GM21367 (cell line): ENCODE measurements at regions not wholly inside any gene's neighbourhood (a gene's known extent, or its start where the extent isn't known, plus 50 kb on each side); places are given as distances from the start of the nearest gene placed in this dataset.

Experiments
- ATAC-seq: cut with Tn5 transposase; IDR thresholded peaks from one replicate; pipeline ENCODE4 v1.9.1; 2021; ENCODE audit not compliant: unreplicated experiment

DNA sequence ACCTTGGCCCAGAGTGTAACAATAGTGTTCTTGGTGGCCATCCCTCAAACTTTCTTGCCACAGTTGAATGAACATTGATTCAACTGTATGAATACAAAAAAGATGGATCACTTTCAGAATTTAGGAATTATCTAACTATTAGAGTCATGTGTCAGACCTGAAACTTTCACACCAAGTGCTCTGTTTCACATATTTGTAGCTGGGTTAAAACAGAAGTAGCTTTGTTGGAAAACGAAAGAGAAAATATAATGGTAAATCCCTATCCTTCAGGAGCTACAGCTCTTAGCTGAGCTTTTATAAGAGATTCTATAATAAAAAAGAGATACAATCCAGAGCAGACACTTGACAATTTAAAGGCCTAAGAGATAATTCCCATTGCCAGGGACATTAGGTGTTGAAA, 719.3 kb downstream of the JRKL start:
- no peak for ATAC-seq

GRCh38 chr11:97110376-97110775, 720.6 kb downstream of the JRKL start:
- ATAC-seq = no peak

DNA sequence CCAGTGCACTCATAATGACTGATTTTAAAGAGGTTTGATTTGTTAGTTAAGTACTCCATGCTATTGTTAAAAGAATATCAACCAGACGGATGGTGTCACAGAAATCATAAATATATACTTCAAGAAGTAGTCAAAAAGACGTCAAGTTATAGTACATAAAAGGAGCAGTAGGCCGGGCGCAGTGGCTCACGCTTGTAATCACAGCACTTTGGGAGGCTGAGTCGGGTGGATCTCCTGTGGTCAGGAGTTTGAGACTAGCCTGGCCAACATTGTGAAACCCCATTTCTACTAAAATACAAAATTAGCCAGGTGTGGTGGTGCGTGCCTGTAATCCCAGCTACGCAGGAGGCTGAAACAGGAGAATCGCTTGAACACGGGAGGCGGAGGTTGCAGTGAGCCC, 721.7 kb downstream of the JRKL start:
- no peak for ATAC-seq

DNA sequence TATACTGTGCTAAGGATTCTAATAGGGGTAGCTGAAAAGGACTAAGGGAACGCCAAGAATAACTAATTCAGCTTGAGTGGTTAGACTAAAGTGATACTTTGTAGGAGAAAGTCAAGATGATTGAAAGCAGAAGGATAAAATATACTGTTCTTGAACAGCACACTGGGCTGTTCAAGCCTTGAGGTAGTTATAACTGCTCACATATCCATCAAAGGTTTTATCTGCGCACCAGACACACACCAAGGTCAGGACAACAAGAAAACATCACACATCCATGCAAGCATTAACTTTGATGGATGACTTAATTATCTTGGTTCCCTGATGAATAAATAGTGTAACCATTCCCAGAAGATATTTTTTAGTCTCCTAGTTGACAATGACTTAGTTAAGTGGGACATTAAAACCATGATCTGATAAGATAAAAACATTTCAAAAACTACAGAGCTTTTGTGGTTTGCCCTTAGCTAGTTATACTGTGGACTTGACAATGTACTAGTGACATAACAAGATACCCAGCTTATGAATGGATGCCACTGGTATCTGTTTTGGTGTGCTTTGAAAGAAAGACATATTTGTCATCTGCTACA, 728.9 kb downstream of the JRKL start:
- no peak for ATAC-seq

DNA sequence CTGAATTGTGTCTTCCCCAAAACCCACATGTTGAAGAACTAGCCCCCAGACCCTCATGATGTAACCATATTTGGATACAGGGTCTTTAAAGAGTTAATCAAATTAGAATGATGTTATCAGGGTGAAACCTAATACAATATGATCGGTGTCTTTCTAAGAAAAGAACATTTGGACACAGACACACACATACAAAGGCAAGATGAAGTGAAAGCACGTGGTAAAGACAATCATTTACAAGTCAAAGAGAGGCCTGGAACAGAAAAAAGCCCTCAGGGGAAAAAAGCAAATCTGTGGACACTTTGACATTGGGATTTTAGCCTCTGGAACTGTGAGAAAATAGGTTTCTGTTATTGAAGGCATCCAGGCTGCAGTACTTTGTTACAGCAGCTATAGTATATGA, 733.4 kb downstream of the JRKL start:
- ATAC-seq = no peak

DNA sequence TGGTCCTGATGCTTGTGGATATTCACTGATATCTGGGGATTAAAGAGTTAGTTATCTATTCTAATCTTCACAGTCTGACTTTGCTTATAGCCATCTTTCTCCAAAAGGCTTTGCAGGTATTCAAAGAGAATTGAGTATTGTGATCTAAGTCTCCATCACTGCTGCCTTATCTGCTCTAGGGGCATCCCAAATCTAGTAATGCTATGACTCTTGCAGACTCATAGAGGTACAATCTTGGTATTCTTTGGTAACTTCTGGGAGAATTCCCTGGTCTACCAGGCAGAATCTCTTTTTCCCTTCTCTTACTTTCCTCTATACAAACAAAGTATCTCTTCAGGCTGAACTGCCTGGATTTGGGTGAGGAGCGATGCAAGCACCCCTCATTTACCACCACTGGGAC, 746.3 kb downstream of the JRKL start:
- no peak for ATAC-seq

DNA sequence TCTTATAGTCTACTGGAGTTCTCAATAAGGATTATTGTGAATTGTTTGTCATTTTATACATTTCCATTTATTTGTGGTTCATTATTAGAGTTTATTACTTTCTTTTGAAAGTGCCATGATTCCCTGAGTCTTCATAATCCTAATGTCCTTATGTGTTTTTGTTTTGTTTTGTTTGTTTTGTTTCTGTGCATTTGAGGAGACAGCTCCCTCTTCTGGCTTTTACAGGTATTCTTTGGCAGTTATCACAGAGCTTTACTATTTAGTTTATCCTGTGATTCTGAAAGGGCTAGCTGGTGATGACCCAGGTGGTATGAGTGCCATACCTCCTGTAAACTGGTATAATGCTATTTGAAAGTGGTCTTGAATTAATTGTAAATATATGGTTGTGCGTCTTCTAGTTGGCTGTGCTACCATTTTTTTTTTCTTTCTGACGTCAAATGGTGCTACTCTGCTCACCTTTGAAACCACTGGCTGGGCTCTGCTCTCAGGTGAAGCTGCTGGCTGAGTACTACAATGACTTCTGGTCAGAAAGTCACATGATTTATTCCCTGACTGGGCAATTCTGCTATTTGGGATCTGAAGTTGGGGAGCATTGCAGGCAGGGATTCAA, 751.2 kb downstream of the JRKL start:
- peak; percentile 64 for ATAC-seq

DNA sequence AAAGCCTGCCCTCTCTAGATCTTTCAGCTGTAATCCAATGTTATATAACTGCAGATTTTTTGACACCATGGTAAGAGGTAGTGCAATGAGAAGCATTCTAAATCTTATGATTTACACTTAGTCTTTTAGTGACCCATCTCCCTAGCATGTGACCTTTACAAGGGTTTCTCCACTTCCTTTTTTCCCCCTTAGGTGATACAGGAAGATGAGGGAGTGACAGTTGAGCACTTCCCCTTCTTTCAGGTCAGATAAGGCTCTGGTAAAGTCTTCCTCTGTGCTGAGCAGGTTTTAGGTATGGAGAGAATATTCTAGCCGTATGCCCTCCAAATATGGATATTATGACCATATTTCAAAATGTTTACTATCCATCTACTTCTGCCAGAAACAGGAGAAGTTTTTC, 753.6 kb downstream of the JRKL start:
- ATAC-seq = no peak

GRCh38 chr11:97149741-97150140, 759.9 kb downstream of the JRKL start:
- ATAC-seq = no peak

- ATAC-seq = no peak
These were observed 767.5 kb downstream of the JRKL start for GRCh38 chr11:97157221-97157740.

DNA sequence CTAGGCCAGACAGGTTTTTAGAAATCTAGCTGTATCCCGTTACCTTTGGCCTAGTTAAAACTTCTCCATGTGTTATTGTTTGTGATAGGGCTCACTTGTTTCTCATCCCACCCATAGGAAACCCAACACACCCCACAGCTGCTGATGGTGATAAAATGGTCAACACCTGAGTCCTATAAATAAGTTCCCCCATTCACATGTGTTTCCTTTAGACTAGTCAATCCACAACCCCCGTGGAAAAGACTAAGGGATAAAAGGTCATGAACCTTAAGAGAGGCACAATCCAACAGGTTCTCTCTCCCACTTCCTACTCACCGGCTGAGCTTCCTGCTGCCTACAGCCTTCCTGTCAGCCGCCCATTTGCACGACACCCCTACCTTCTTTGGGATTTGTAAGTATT, 768.4 kb downstream of the JRKL start:
- ATAC-seq = no peak

GRCh38 chr11:97163631-97164191, 773.9 kb downstream of the JRKL start:
- no peak for ATAC-seq

DNA sequence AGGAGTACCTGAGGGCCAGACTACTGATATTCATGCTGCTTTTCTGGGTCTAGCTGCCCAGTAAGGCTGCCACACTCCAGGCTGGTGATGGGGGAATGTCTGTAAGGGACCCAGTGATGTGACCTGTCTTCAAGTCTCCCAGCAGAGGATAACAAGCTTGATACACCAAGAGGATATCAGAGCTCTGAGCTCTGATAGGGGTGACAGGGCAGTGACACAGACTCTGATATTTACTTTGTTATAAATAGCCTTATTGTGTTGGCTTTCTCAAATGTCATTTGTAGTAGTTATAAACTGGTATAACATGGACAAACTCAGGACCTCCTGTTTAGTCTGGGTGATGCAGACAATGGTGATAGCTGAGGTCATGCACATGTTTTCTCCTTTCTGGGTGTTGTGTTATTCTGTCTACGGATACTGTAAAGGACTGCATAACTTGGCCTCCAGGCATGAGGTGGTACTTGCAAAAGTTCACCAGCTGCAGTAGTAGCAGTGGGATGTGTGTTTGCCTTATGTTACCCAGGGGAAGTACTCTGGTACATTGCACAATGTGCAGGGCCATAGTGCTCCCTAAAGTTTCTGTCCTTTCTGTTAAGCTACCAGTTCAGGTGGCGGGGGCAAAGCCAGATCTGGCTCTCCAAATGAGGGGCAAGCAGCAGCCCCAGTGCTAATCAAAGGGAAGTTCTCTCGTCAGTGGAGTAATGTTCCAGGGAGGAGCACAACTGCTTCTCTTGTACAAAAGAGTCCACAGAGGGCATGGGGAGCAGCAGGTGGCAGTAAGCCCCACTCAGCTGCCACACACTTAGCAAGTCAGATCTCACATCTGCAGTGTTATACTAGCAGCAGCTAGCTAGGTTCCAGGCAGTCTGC, 812.2 kb downstream of the JRKL start:
- ATAC-seq = no peak

- no peak for ATAC-seq
These were observed 812.9 kb downstream of the JRKL start for GRCh38 chr11:97202613-97203292.

- no peak for ATAC-seq
These were observed 828.2 kb downstream of the JRKL start for GRCh38 chr11:97218011-97218410.

GRCh38 chr11:97223647-97224046, 833.8 kb downstream of the JRKL start:
- no peak for ATAC-seq

DNA sequence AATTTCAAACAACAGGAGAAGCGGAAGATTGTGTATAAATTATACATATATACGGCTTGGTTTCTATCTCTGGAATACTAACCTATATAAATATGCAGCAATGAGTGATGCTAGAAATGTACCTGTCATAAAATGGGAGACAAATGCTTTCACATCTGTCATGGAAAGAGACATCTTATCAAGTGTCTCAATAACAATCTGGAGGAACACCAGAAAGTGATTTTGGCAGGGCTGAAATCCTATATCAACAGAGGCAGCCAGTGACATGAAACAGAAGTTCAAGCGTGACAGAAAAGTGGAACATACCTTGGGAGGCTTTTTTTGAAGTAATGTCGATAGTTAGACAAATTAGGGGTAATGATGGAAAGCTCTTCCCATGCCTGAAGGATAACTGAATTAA, 834.6 kb downstream of the JRKL start:
- no peak for ATAC-seq

DNA sequence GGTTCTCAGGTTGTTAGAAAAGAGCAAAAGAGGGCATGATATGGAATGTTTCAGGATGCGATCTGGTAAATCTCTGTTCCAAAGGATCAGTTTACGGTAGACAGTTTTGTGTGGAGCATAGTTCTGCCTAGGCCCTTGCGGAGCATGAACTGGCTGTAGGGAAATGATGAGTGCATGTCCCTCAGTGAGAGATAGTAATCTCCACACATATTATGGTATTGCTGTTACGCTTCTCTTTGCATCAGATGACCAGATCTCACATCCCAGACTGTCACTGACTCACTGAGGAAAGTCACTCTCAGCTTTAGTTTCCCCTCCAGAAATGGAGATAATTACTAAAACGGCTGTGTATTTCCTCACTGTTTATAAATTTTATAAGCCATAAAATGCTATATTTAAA, 836.0 kb downstream of the JRKL start:
- no peak for ATAC-seq

- ATAC-seq = no peak
These were observed 840.1 kb downstream of the JRKL start for GRCh38 chr11:97229936-97230335.

- ATAC-seq = no peak
These were observed 841.4 kb downstream of the JRKL start for GRCh38 chr11:97231231-97231630.

GRCh38 chr11:97234016-97234415, 844.2 kb downstream of the JRKL start:
- no peak for ATAC-seq
